Stomach (tissue), 8 donors: ENCODE measurements at regions not wholly inside any gene's neighbourhood (a gene's known extent, or its start where the extent isn't known, plus 50 kb on each side); places are given as distances from the start of the nearest gene placed in this dataset.

ENCODE experiments used
- DNase-seq, 2 donors: peaks; one replicate each; pipeline versions ENCODE4 v3.0.0 to v3.0.0-alpha.2; 2013 to 2019
- H3K27ac ChIP-seq, 5 donors: fragments of 200-600 bp in 4 of 5; sonication (generic) in 4 of 5; one replicate each; pipeline ENCODE4 v1.5.1; 2013 to 2019; ENCODE audit warnings: mild to moderate bottlenecking in 1 of 5, moderate library complexity in 1 of 5
- H3K27me3 ChIP-seq, 3 donors: fragments of 200-600 bp; sonication (generic); one replicate each; pipeline ENCODE4 v1.5.1; 2017 to 2019; ENCODE audit warnings: mixed run types in 1 of 3
- H3K36me3 ChIP-seq, 4 donors: fragments of 200-600 bp; sonication (generic); 1 replicate in 3 of 4; 2 replicates in 1 of 4; pipeline ENCODE4 v1.5.1; 2016 to 2019
- H3K4me1 ChIP-seq, 4 donors: fragments of 200-600 bp; sonication (generic); one replicate each; pipeline ENCODE4 v1.5.1; 2016 to 2019
- H3K4me3 ChIP-seq, 4 donors: fragments of 200-600 bp; sonication (generic) in 3 of 4; one replicate each; pipeline ENCODE4 v1.5.1; 2016 to 2019; ENCODE audit warnings: mild to moderate bottlenecking in 1 of 4
- H3K9me3 ChIP-seq, 4 donors: fragments of 200-600 bp; sonication (generic); one replicate each; pipeline ENCODE4 v1.5.1; 2016 to 2019
- EP300 ChIP-seq: sonication (generic); formaldehyde crosslinking; IDR thresholded peaks from one replicate; pipeline ENCODE4 v1.6.1; 2017; ENCODE audit warnings: antibody characterized with exemption
- POLR2A ChIP-seq, 4 donors: fragments of 450-650 bp; IDR thresholded peaks; one replicate each; pipeline ENCODE4 v1.6.1; 2016; ENCODE audit warnings: antibody characterized with exemption in 4 of 4, control low read depth in 2 of 4, mild to moderate bottlenecking in 1 of 4, moderate library complexity in 1 of 4
- POLR2AphosphoS5 ChIP-seq, 3 donors: sonication (generic); formaldehyde crosslinking; IDR thresholded peaks; one replicate each; pipeline ENCODE4 v1.6.1; 2016; ENCODE audit warnings: antibody characterized with exemption in 3 of 3
- WGBS, 5 donors: extraction: QIAGEN DNeasy Blood & Tissue Kit in 3 of 5; methylation state at CpG; one replicate each; pipeline versions ENCODE4 v1.1.5 to v1.1.7; 2013 to 2018; 5-methylcytosine and 5-hydroxymethylcytosine counted together
- intact Hi-C: fragments of 100-400 bp; cut with DNase I; formaldehyde crosslinking; loops from one replicate; pipeline ENCODE4 v1.15.1; 2023; ENCODE audit warnings: low total_unique reads
- TF ChIP-seq, protein P1 (sequence below), 7 experiments: fragments of 450-650 bp in 4 of 7; fragments of 200-600 bp in 3 of 7; sonication (generic) in 3 of 7; IDR thresholded peaks; one replicate each; pipeline ENCODE4 v1.5.1; 2016 to 2019; ENCODE audit warnings: antibody characterized with exemption in 7 of 7, control low read depth in 2 of 7, mild to moderate bottlenecking in 1 of 7
- donor health status: healthy with polysubstance abuse.
- donor health status: Bipolar disorder and iron deficiency.
- donor health status: healthy.

DNA sequence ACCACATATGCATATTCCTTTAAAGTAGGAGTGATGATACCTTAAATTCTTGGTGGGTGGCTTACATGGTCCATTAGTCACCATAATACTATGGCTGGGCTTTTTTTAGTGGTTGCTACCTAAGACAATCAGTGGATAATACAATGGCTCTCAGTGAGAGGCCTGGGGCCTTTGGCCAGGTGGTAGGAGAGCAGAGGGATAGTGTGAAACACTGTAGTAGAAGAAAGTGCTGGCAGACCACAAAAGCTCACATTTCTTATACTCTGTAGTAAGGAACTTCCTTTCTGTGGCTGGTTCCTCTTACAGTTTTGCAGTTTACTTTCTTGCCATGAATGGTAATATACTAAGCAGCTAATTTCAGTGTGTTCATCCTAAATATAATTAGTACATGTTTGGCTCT lies 583.5 kb downstream of the XIRP2 start:
- intact Hi-C loops: no loop called here
- no peak for DNase-seq

GRCh38 chr2:167471332-167471731 lies 583.1 kb downstream of the XIRP2 start:
- intact Hi-C loops: no loop called here
- Histone ChIP-seq H3K9me3 (no peaks in the 10 kb centered on the region), H3K27ac (no peak overlapping the region), H3K27me3 (no peaks in the 10 kb centered on the region), H3K36me3 (no peaks in the 10 kb centered on the region), H3K4me3 (no peak overlapping the region), H3K4me1 (no peaks in the 10 kb centered on the region)
- TF ChIP-seq, protein P1, sequence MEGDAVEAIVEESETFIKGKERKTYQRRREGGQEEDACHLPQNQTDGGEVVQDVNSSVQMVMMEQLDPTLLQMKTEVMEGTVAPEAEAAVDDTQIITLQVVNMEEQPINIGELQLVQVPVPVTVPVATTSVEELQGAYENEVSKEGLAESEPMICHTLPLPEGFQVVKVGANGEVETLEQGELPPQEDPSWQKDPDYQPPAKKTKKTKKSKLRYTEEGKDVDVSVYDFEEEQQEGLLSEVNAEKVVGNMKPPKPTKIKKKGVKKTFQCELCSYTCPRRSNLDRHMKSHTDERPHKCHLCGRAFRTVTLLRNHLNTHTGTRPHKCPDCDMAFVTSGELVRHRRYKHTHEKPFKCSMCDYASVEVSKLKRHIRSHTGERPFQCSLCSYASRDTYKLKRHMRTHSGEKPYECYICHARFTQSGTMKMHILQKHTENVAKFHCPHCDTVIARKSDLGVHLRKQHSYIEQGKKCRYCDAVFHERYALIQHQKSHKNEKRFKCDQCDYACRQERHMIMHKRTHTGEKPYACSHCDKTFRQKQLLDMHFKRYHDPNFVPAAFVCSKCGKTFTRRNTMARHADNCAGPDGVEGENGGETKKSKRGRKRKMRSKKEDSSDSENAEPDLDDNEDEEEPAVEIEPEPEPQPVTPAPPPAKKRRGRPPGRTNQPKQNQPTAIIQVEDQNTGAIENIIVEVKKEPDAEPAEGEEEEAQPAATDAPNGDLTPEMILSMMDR (IDR thresholded peaks at IDR 0.05): no peak
- TF ChIP-seq EP300 (no peak), POLR2AphosphoS5 (IDR thresholded peaks at IDR 0.05) (no peak), POLR2A (IDR thresholded peaks at IDR 0.05) (no peak)
- DNase-seq: no peak

More for the DNA sequence above, 583.5 kb downstream of the XIRP2 start:
- no peaks in the 10 kb centered on the region for H3K4me1 ChIP-seq
- H3K9me3 ChIP-seq: no peaks in the 10 kb centered on the region
- H3K36me3 ChIP-seq: no peaks in the 10 kb centered on the region
- H3K27me3 ChIP-seq: no peaks in the 10 kb centered on the region
- H3K4me3 ChIP-seq: no peak overlapping the region
- no peak overlapping the region for H3K27ac ChIP-seq
- TF ChIP-seq POLR2AphosphoS5 (IDR thresholded peaks at IDR 0.05): no peak
- TF ChIP-seq EP300: no peak
- no peak for TF ChIP-seq POLR2A (IDR thresholded peaks at IDR 0.05)
- TF ChIP-seq, protein P1 (IDR thresholded peaks at IDR 0.05): no peak

GRCh38 chr2:167462379-167462778 lies 574.1 kb downstream of the XIRP2 start:
- Histone ChIP-seq H3K4me3 (no peak overlapping the region), H3K27me3 (no peaks in the 10 kb centered on the region), H3K27ac (no peak overlapping the region), H3K4me1 (no peaks in the 10 kb centered on the region), H3K9me3 (peaks cover 0 to 32% (median 10%) of the 10 kb centered on the region in 4 donors), H3K36me3 (no peaks in the 10 kb centered on the region)
- TF ChIP-seq, protein P1 (IDR thresholded peaks at IDR 0.05): no peak
- no peak for TF ChIP-seq POLR2AphosphoS5 (IDR thresholded peaks at IDR 0.05)
- no peak for TF ChIP-seq EP300
- no peak for TF ChIP-seq POLR2A (IDR thresholded peaks at IDR 0.05)
- 73 to 90% (median 78%) methylated on average over 3 of the region's 3 CpGs for WGBS, 5 donors
- DNase-seq: no peak
- intact Hi-C loops: no loop called here

- Histone ChIP-seq H3K9me3 (peaks cover 0 to 38% (median 8%) of the 10 kb centered on the region in 4 donors), H3K36me3 (no peaks in the 10 kb centered on the region)
Measured at GRCh38 chr2:167454036-167454435, 565.8 kb downstream of the XIRP2 start.

More at GRCh38 chr2:167454036-167454435, 565.8 kb downstream of the XIRP2 start:
- TF ChIP-seq, protein P1 (IDR thresholded peaks at IDR 0.05): no peak
- TF ChIP-seq POLR2AphosphoS5 (IDR thresholded peaks at IDR 0.05): no peak
- TF ChIP-seq POLR2A (IDR thresholded peaks at IDR 0.05): no peak
- no peak for TF ChIP-seq EP300
- DNase-seq: no peak
- intact Hi-C loops: no loop called here
- no peaks in the 10 kb centered on the region for H3K4me1 ChIP-seq
- no peak overlapping the region for H3K27ac ChIP-seq
- no peak overlapping the region for H3K4me3 ChIP-seq
- no peaks in the 10 kb centered on the region for H3K27me3 ChIP-seq
- 90 to 95% (median 95%) methylated on average over 13 of the region's 13 CpGs for WGBS, 5 donors
